Keratinocyte (primary cell): ENCODE measurements at regions not wholly inside any gene's neighbourhood (a gene's known extent, or its start where the extent isn't known, plus 50 kb on each side); places are given as distances from the start of the nearest gene placed in this dataset.

Experiments
- CTCF ChIP-seq, 3 experiments: IDR thresholded peaks in 1 of 3; conservative IDR thresholded peaks in 1 of 3; optimal IDR thresholded peaks in 1 of 3; 2 replicates in 2 of 3; 3 replicates in 1 of 3; pipeline versions ENCODE3 to v1.5.1; 2011; ENCODE audit warnings: low read length in 3 of 3, mild to moderate bottlenecking in 3 of 3, moderate library complexity in 2 of 3, control low read depth in 1 of 3, inconsistent platforms in 1 of 3; ENCODE audit not compliant: insufficient read depth in 2 of 3; ENCODE audit errors: extremely low read depth in 1 of 3
- EZH2 ChIP-seq: IDR thresholded peaks from one replicate; pipeline ENCODE4 v1.6.1; 2012; ENCODE audit warnings: inconsistent platforms, mild to moderate bottlenecking, low read length, moderate library complexity

- TF ChIP-seq CTCF (optimal IDR thresholded peaks at IDR 0.05 in 1 of 3, IDR thresholded peaks at IDR 0.05 in 1 of 3, conservative IDR thresholded peaks at IDR 0.05 in 1 of 3; ENCODE audit: extremely low read depth in 1 of 3, insufficient read depth in 2 of 3, low read length in 3 of 3) (no peak), EZH2 (no peak)
These were observed 114.0 kb upstream of the FOXA2 start for GRCh38 chr20:22698259-22698842.
